ENCODE measurements at regions not wholly inside any gene's neighbourhood (a gene's known extent, or its start where the extent isn't known, plus 50 kb on each side); places are given as distances from the start of the nearest gene placed in this dataset.

DNA sequence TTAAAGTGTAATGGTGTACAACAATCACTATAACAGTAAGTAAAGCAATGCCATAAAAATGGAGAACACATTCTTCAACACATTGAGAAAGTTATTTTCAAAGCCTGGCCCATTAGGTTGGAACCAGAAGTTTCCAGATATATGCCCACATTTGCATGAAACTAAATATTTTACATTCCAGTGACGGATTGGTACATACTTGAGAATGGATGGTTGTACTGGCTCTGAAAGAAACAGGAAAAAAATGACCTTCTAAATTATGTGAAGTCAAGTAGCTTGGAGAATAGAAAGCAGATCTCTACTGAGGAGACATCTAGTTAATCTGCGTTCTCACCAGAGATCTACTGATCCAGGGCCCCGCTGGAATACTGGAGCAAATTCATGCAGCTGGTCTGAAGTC, 1037.0 kb downstream of the NR2F1-AS1 start:
- TF ChIP-seq, protein P1, sequence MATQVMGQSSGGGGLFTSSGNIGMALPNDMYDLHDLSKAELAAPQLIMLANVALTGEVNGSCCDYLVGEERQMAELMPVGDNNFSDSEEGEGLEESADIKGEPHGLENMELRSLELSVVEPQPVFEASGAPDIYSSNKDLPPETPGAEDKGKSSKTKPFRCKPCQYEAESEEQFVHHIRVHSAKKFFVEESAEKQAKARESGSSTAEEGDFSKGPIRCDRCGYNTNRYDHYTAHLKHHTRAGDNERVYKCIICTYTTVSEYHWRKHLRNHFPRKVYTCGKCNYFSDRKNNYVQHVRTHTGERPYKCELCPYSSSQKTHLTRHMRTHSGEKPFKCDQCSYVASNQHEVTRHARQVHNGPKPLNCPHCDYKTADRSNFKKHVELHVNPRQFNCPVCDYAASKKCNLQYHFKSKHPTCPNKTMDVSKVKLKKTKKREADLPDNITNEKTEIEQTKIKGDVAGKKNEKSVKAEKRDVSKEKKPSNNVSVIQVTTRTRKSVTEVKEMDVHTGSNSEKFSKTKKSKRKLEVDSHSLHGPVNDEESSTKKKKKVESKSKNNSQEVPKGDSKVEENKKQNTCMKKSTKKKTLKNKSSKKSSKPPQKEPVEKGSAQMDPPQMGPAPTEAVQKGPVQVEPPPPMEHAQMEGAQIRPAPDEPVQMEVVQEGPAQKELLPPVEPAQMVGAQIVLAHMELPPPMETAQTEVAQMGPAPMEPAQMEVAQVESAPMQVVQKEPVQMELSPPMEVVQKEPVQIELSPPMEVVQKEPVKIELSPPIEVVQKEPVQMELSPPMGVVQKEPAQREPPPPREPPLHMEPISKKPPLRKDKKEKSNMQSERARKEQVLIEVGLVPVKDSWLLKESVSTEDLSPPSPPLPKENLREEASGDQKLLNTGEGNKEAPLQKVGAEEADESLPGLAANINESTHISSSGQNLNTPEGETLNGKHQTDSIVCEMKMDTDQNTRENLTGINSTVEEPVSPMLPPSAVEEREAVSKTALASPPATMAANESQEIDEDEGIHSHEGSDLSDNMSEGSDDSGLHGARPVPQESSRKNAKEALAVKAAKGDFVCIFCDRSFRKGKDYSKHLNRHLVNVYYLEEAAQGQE (IDR thresholded peaks at IDR 0.05; ENCODE audit: insufficient replicate concordance, low read depth), result no peak
- TF ChIP-seq, protein P2, sequence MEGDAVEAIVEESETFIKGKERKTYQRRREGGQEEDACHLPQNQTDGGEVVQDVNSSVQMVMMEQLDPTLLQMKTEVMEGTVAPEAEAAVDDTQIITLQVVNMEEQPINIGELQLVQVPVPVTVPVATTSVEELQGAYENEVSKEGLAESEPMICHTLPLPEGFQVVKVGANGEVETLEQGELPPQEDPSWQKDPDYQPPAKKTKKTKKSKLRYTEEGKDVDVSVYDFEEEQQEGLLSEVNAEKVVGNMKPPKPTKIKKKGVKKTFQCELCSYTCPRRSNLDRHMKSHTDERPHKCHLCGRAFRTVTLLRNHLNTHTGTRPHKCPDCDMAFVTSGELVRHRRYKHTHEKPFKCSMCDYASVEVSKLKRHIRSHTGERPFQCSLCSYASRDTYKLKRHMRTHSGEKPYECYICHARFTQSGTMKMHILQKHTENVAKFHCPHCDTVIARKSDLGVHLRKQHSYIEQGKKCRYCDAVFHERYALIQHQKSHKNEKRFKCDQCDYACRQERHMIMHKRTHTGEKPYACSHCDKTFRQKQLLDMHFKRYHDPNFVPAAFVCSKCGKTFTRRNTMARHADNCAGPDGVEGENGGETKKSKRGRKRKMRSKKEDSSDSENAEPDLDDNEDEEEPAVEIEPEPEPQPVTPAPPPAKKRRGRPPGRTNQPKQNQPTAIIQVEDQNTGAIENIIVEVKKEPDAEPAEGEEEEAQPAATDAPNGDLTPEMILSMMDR (IDR thresholded peaks at IDR 0.05; ENCODE audit: insufficient read depth, low read length), result no peak
- no peak for TF ChIP-seq POLR2AphosphoS5 (IDR thresholded peaks at IDR 0.05; ENCODE audit: low read depth)
- no peak for TF ChIP-seq SPI1 (IDR thresholded peaks at IDR 0.05; ENCODE audit: borderline replicate concordance, low read depth)
- no peak for TF ChIP-seq GABPA (IDR thresholded peaks at IDR 0.05; ENCODE audit: low read depth)

Measured in HL-60 (cell line).